Calu3 (cell line): ENCODE measurements at regions not wholly inside any gene's neighbourhood (a gene's known extent, or its start where the extent isn't known, plus 50 kb on each side); places are given as distances from the start of the nearest gene placed in this dataset.

Source experiments
- BruUV-seq: library from RNA; stranded (reverse); fragments of 400-500 nt; replicated peaks from 2 replicates; lab custom pipeline; 2021; lab: Mats Ljungman, UMichigan
- CTCF ChIA-PET: fragments of 300-600 bp; sonication (Branson Sonifier 250); formaldehyde crosslinking; loops from one replicate; lab custom pipeline; 2022; ENCODE audit warnings: antibody characterized with exemption; lab: Charles Lee
- DNase-seq: peaks from one replicate; pipeline ENCODE4 v3.0.0; 2022
- H3K27ac Mint-ChIP-seq: one replicate; pipeline ENCODE4 v1.8.0; 2022; ENCODE audit warnings: mixed read lengths; ENCODE audit not compliant: unreplicated experiment
- H3K27me3 Mint-ChIP-seq: one replicate; pipeline ENCODE4 v1.8.0; 2022; ENCODE audit warnings: mixed read lengths; ENCODE audit not compliant: unreplicated experiment
- H3K36me3 Mint-ChIP-seq: one replicate; pipeline ENCODE4 v1.8.0; 2022; ENCODE audit warnings: mild to moderate bottlenecking, moderate library complexity, mixed read lengths; ENCODE audit not compliant: insufficient read depth, unreplicated experiment
- H3K4me1 Mint-ChIP-seq: one replicate; pipeline ENCODE4 v1.8.0; 2022; ENCODE audit warnings: mild to moderate bottlenecking, low read depth, mixed read lengths; ENCODE audit not compliant: unreplicated experiment
- H3K4me3 Mint-ChIP-seq: one replicate; pipeline ENCODE4 v1.8.0; 2022; ENCODE audit warnings: mild to moderate bottlenecking, low read depth, moderate library complexity, mixed read lengths; ENCODE audit not compliant: unreplicated experiment
- H3K9me3 Mint-ChIP-seq: one replicate; pipeline ENCODE4 v1.8.0; 2022; ENCODE audit warnings: low read depth, mixed read lengths; ENCODE audit not compliant: unreplicated experiment
- intact Hi-C: fragments of 100-400 bp; cut with micrococcal nuclease; formaldehyde crosslinking; loops from one replicate; pipeline ENCODE4 v1.10.0; 2022; ENCODE audit not compliant: unreplicated experiment
- TF ChIP-seq, protein P1 (sequence below): fragments of 200-600 bp; IDR thresholded peaks from one replicate; pipeline ENCODE4 v1.8.0; 2022; ENCODE audit warnings: antibody characterized with exemption; ENCODE audit not compliant: unreplicated experiment

- Mint-ChIP-seq H3K36me3 (no peaks in the 10 kb centered on the region), H3K27me3 (no peaks in the 10 kb centered on the region), H3K27ac (no peak overlapping the region), H3K9me3 (peaks cover 20% of the 10 kb centered on the region), H3K4me1 (no peaks in the 10 kb centered on the region), H3K4me3 (no peak overlapping the region)
- no peak for DNase-seq
- CTCF ChIA-PET = no interaction called here
- BruUV-seq = no TSS peak
- TF ChIP-seq, protein P1, sequence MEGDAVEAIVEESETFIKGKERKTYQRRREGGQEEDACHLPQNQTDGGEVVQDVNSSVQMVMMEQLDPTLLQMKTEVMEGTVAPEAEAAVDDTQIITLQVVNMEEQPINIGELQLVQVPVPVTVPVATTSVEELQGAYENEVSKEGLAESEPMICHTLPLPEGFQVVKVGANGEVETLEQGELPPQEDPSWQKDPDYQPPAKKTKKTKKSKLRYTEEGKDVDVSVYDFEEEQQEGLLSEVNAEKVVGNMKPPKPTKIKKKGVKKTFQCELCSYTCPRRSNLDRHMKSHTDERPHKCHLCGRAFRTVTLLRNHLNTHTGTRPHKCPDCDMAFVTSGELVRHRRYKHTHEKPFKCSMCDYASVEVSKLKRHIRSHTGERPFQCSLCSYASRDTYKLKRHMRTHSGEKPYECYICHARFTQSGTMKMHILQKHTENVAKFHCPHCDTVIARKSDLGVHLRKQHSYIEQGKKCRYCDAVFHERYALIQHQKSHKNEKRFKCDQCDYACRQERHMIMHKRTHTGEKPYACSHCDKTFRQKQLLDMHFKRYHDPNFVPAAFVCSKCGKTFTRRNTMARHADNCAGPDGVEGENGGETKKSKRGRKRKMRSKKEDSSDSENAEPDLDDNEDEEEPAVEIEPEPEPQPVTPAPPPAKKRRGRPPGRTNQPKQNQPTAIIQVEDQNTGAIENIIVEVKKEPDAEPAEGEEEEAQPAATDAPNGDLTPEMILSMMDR = no peak
- intact Hi-C loops = no loop called here
Observed at GRCh38 chr19:30871979-30872378, 477.3 kb downstream of the TSHZ3 start.

DNA sequence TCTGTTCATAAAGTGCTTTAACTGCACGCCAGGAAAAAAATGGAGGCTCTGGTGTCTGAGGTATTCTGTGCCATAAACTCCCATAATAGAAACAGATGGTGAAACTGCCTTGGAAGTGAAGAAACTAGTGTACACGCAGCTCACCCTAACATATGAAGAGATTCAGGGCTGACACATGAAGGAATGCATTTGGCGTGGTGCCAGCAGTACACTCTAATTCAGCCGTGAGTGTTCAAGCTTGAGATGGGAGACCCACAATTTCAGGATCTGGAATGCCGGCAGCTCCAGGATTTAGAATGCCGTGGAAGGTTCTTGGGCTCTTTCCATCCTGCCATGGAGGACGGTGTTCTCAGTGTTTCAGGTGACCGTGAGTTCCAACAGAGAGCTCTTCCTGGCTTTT, 478.4 kb downstream of the TSHZ3 start:
- Mint-ChIP-seq H3K36me3 (no peaks in the 10 kb centered on the region), H3K4me1 (no peaks in the 10 kb centered on the region), H3K4me3 (no peak overlapping the region), H3K27ac (no peak overlapping the region), H3K9me3 (peaks cover 18% of the 10 kb centered on the region), H3K27me3 (no peaks in the 10 kb centered on the region)
- CTCF ChIA-PET = no interaction called here
- DNase-seq = no peak
- TF ChIP-seq, protein P1 = no peak
- intact Hi-C loops = no loop called here
- BruUV-seq = no TSS peak

DNA sequence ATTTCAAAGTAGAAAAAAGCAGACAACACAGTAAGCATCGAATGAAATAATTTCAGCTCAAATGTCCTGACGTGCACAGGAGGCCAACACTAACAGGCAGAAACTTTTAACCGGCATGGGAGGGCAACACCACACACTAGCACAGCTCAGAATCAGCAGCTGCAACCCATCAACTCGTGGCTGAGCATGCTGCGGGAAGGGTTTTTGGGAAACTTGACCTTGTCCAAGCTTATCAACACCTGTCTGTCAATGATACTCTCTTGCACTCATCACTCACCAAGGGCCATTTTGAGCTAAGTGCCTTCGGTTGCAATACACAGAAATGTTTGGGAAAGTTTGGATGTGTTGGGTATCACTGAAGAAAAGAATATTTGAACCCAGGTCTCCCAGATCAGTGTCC, 483.7 kb downstream of the TSHZ3 start:
- TF ChIP-seq, protein P1 = no peak

DNA sequence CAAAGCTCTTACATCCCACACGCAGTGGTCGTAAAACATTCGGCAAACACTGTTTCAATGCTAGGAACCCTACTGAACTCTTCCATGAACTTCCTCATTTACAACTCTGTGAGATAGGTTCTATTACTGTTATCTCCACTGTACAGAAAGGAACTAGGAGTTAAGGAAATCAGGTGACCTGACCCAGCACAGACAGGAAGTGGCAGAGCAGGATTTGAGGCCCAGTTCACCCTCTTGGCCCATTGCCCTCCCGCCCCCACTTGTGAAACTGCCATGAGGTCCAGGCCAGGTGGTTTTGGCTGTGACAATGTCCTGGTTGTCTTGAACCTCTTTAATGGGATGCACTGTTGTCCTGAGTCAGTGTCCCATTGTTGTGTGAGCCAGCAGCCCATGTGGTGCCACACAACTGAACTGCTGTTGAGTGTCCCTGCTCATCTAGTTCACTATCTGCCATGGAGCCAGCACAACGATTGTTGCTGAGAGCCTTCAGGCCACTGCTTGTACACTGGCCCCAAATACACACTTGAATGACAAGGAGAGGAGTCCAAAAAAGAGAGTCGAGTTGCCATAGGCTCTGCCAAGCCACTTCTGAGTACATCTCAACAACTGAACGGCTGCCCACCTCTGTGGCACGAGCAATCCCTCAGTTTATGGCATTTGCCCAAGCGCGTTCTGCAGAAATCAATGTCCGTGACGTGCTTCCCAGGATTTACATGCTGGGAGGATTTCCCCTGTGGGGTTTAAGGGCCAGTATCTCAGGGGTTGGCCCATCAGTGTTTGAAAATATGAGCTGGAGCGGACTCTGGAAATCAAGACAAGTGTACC, 484.6 kb downstream of the TSHZ3 start:
- Mint-ChIP-seq H3K4me1 (no peaks in the 10 kb centered on the region), H3K27me3 (no peaks in the 10 kb centered on the region), H3K9me3 (peaks cover 21% of the 10 kb centered on the region), H3K4me3 (no peak overlapping the region), H3K27ac (no peak overlapping the region), H3K36me3 (no peaks in the 10 kb centered on the region)
- DNase-seq = no peak
- TF ChIP-seq, protein P1 = no peak
- intact Hi-C loops = no loop called here
- no TSS peak for BruUV-seq
- CTCF ChIA-PET = no interaction called here

More for the DNA sequence above, 483.7 kb downstream of the TSHZ3 start:
- no peak overlapping the region for H3K27ac Mint-ChIP-seq
- H3K27me3 Mint-ChIP-seq = no peaks in the 10 kb centered on the region
- H3K36me3 Mint-ChIP-seq = no peaks in the 10 kb centered on the region
- CTCF ChIA-PET = no interaction called here
- H3K4me3 Mint-ChIP-seq = no peak overlapping the region
- intact Hi-C loops = no loop called here
- H3K9me3 Mint-ChIP-seq = peaks cover 23% of the 10 kb centered on the region
- BruUV-seq = no TSS peak
- no peaks in the 10 kb centered on the region for H3K4me1 Mint-ChIP-seq
- DNase-seq = no peak
